Gastrocnemius medialis (tissue), 4 donors: ENCODE measurements at regions not wholly inside any gene's neighbourhood (a gene's known extent, or its start where the extent isn't known, plus 50 kb on each side); places are given as distances from the start of the nearest gene placed in this dataset.

ENCODE experiments used
- POLR2A ChIP-seq, 2 donors: fragments of 450-650 bp; IDR thresholded peaks; one replicate each; pipeline ENCODE4 v1.6.1; 2017; ENCODE audit warnings: antibody characterized with exemption in 2 of 2, mild to moderate bottlenecking in 2 of 2, moderate library complexity in 2 of 2
- TF ChIP-seq, protein P1 (sequence below), 5 experiments: fragments of 450-650 bp in 3 of 5; fragments of 200-600 bp in 2 of 5; sonication (generic) in 2 of 5; IDR thresholded peaks in 4 of 5; conservative IDR thresholded peaks in 1 of 5; 1 replicate in 4 of 5; 2 replicates in 1 of 5; pipeline ENCODE4 v1.5.1; 2016 to 2019; ENCODE audit warnings: antibody characterized with exemption in 5 of 5, mild to moderate bottlenecking in 3 of 5, moderate library complexity in 3 of 5

DNA sequence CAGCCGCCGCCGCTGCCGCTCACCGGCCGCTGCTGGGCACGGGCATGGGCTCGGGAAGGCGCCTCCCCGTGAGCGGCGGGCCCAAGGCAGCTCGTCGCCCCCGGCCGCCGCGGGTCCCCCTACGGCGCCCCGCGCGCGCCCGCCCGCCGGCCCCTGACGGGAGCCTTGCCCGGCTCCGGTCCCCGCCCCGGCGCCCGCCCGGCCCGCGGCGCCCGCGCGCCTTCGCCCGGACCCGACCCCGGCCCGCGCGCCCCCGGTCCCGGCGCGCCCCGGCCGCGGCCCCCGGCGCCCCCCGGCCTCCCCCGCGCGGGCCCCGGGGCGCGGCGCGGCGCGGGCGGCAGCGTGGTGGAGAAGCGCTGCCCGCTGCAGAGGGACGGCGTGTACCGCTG, 177.7 kb downstream of the OR4M2 start:
- TF ChIP-seq, protein P1, sequence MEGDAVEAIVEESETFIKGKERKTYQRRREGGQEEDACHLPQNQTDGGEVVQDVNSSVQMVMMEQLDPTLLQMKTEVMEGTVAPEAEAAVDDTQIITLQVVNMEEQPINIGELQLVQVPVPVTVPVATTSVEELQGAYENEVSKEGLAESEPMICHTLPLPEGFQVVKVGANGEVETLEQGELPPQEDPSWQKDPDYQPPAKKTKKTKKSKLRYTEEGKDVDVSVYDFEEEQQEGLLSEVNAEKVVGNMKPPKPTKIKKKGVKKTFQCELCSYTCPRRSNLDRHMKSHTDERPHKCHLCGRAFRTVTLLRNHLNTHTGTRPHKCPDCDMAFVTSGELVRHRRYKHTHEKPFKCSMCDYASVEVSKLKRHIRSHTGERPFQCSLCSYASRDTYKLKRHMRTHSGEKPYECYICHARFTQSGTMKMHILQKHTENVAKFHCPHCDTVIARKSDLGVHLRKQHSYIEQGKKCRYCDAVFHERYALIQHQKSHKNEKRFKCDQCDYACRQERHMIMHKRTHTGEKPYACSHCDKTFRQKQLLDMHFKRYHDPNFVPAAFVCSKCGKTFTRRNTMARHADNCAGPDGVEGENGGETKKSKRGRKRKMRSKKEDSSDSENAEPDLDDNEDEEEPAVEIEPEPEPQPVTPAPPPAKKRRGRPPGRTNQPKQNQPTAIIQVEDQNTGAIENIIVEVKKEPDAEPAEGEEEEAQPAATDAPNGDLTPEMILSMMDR (IDR thresholded peaks at IDR 0.05 in 4 of 5, conservative IDR thresholded peaks at IDR 0.05 in 1 of 5): no peak
- TF ChIP-seq POLR2A (IDR thresholded peaks at IDR 0.05): no peak
